ENCODE measurements at regions not wholly inside any gene's neighbourhood (a gene's known extent, or its start where the extent isn't known, plus 50 kb on each side); places are given as distances from the start of the nearest gene placed in this dataset.

DNA sequence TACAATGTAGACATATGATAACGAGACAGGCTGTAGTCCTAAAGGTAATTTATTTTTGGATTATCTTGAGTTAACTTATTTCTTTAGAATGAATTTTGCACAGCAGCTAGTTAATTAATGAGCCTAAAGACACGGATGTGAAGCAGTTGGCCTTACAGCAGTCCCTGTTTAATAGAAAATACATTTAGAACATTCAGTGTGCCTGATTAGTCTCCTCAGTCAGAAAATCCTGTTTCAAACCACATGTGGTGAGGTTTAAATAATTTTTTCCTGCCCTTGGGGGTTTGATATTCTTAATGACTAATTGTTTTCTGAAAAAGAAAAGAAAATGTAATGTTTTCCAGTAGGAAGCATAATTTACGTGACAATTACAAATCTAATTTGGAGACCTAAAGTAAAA, 494.2 kb upstream of the CDH8 start:
- no peak overlapping the region for H3K4me3 ChIP-seq (ENCODE audit: low read depth, low read length)
- TF ChIP-seq, protein P1, sequence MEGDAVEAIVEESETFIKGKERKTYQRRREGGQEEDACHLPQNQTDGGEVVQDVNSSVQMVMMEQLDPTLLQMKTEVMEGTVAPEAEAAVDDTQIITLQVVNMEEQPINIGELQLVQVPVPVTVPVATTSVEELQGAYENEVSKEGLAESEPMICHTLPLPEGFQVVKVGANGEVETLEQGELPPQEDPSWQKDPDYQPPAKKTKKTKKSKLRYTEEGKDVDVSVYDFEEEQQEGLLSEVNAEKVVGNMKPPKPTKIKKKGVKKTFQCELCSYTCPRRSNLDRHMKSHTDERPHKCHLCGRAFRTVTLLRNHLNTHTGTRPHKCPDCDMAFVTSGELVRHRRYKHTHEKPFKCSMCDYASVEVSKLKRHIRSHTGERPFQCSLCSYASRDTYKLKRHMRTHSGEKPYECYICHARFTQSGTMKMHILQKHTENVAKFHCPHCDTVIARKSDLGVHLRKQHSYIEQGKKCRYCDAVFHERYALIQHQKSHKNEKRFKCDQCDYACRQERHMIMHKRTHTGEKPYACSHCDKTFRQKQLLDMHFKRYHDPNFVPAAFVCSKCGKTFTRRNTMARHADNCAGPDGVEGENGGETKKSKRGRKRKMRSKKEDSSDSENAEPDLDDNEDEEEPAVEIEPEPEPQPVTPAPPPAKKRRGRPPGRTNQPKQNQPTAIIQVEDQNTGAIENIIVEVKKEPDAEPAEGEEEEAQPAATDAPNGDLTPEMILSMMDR (IDR thresholded peaks at IDR 0.05; ENCODE audit: borderline replicate concordance, insufficient read depth, low read depth, low read length), result no peak

DNA sequence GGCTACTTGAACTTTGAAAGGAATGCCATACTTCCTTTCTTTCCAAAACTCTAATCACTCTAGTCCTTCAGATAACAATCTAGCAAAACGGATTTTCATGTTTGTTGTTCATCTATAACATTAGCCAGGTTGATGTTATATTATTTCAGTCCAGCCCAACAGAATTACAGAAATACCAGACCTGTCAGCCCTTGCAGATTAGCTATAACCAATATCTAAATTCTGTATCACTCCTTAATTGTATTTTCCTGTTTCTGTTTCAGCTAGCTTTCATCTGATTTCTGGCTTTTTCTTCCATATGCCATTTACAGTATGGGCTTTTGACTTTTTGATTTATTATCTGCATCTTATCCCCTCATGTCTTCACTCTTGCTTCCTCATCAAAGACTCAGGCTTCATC, 479.8 kb upstream of the CDH8 start:
- H3K4me3 ChIP-seq (ENCODE audit: low read depth, low read length), result no peak overlapping the region
- TF ChIP-seq, protein P1 (IDR thresholded peaks at IDR 0.05; ENCODE audit: borderline replicate concordance, insufficient read depth, low read depth, low read length), result no peak

- TF ChIP-seq, protein P1 (IDR thresholded peaks at IDR 0.05; ENCODE audit: borderline replicate concordance, insufficient read depth, low read depth, low read length), result no peak
Observed at GRCh38 chr16:62503073-62503472, 466.8 kb upstream of the CDH8 start.

DNA sequence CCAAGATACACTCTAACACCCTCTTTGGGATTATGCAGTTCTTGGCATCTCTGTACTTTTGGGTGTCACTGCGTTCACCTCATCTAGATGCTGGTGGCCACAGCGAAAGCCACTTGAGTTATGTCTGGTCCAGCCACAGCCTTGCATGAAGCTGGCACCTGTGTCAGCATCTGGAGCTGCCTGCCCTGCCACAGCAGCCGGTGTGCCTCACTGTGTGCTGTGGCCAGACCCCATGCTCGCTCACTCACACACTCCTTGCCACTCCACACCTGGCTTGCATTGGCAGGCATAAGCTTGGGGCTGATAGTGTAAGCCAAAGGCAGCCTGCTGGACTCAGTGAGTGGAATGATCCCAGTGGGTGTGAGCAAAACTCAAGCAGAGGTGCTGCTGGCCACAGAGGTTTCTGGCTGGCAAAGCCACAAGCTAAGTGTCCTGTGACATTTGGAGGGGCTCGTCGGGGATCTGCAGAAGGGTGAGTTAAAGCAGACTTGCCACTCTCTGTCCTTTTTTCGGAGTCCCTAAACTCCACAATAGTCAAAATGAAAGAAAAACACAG, 442.7 kb upstream of the CDH8 start:
- H3K4me3 ChIP-seq (ENCODE audit: low read depth, low read length), result no peak overlapping the region
- TF ChIP-seq, protein P1 (IDR thresholded peaks at IDR 0.05; ENCODE audit: borderline replicate concordance, insufficient read depth, low read depth, low read length), result no peak

More at GRCh38 chr16:62503073-62503472, 466.8 kb upstream of the CDH8 start:
- no peak overlapping the region for H3K4me3 ChIP-seq (ENCODE audit: low read depth, low read length)

- TF ChIP-seq, protein P1 (IDR thresholded peaks at IDR 0.05; ENCODE audit: borderline replicate concordance, insufficient read depth, low read depth, low read length), result no peak
- H3K4me3 ChIP-seq (ENCODE audit: low read depth, low read length), result no peak overlapping the region
Observed at GRCh38 chr16:62477796-62478195, 441.6 kb upstream of the CDH8 start.

- TF ChIP-seq, protein P1 (IDR thresholded peaks at IDR 0.05; ENCODE audit: borderline replicate concordance, insufficient read depth, low read depth, low read length), result no peak
- no peak overlapping the region for H3K4me3 ChIP-seq (ENCODE audit: low read depth, low read length)
Observed at GRCh38 chr16:62475573-62475972, 439.3 kb upstream of the CDH8 start.

DNA sequence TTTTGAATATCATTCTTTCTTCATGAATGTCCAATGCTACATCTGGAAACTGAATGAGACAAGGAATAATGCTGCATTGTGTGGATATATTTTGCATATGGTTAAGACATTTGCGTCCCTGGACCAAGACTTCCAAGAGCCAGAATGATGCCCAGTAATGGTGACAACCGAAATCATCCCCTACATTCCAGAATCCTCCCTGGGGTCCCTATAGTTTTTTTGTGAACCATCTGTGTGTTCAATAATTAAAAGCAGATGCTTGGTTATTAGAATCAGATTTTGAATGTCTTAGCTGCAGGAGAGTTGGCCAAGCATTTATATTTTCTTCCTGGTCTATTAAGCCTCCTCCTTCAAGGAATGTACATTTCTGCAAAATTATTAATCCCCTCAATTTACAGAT, 426.7 kb upstream of the CDH8 start:
- TF ChIP-seq, protein P1 (IDR thresholded peaks at IDR 0.05; ENCODE audit: borderline replicate concordance, insufficient read depth, low read depth, low read length), result no peak
- no peak overlapping the region for H3K4me3 ChIP-seq (ENCODE audit: low read depth, low read length)

Data from GM12875 (cell line).